ENCODE measurements at regions not wholly inside any gene's neighbourhood (a gene's known extent, or its start where the extent isn't known, plus 50 kb on each side); places are given as distances from the start of the nearest gene placed in this dataset.
"Not testable (repeated sequence)": the region's sequence is repeated elsewhere in the genome, so short reads cannot be mapped to it uniquely, and the experiment has no call there.

- no peak overlapping the region for H3K27ac ChIP-seq (ENCODE audit: low read depth in 1 of 3, low read length in 2 of 3)
- H3K4me1 ChIP-seq (ENCODE audit: control insufficient read depth in 3 of 3, insufficient read depth in 2 of 3, low read depth in 1 of 3, low read length in 2 of 3) = no peaks in the 10 kb centered on the region
- DNase-seq (no peak), FAIRE-seq (no peak)
- H3K9me3 ChIP-seq (ENCODE audit: control insufficient read depth in 2 of 2, insufficient read depth in 1 of 2, low read depth in 1 of 2, low read length in 1 of 2) = peaks cover 0 to 11% of the 10 kb centered on the region in 2 donors
- 74 to 96% (median 84%) methylated on average over 1 of the region's 1 CpG for WGBS, 3 donors
- no peak overlapping the region for H3K4me3 ChIP-seq (ENCODE audit: low read depth in 1 of 3, low read length in 3 of 3)
- no peaks in the 10 kb centered on the region for H3K27me3 ChIP-seq (ENCODE audit: control insufficient read depth in 3 of 3, insufficient read depth in 3 of 3, low read length in 3 of 3)
- no peaks in the 10 kb centered on the region for H3K36me3 ChIP-seq (ENCODE audit: control insufficient read depth in 3 of 3, insufficient read depth in 2 of 3, low read depth in 1 of 3, low read length in 3 of 3)
These were observed 77.5 kb upstream of the RIMS1 start for GRCh38 chr6:71808865-71809264.

- Histone ChIP-seq H3K27ac (ENCODE audit: low read depth in 1 of 3, low read length in 2 of 3) (no peak overlapping the region), H3K4me1 (ENCODE audit: control insufficient read depth in 3 of 3, insufficient read depth in 2 of 3, low read depth in 1 of 3, low read length in 2 of 3) (no peaks in the 10 kb centered on the region), H3K36me3 (ENCODE audit: control insufficient read depth in 3 of 3, insufficient read depth in 2 of 3, low read depth in 1 of 3, low read length in 3 of 3) (no peaks in the 10 kb centered on the region), H3K4me3 (ENCODE audit: low read depth in 1 of 3, low read length in 3 of 3) (no peak overlapping the region), H3K27me3 (ENCODE audit: control insufficient read depth in 3 of 3, insufficient read depth in 3 of 3, low read length in 3 of 3) (no peaks in the 10 kb centered on the region), H3K9me3 (ENCODE audit: control insufficient read depth in 2 of 2, insufficient read depth in 1 of 2, low read depth in 1 of 2, low read length in 1 of 2) (peaks cover 0 to 11% of the 10 kb centered on the region in 2 donors)
- DNase-seq = no peak
- no peak for FAIRE-seq
- 78 to 98% (median 88%) methylated on average over 1 of the region's 1 CpG for WGBS, 3 donors
These were observed 75.5 kb upstream of the RIMS1 start for GRCh38 chr6:71810880-71811279.

GRCh38 chr6:71822625-71823024, 63.7 kb upstream of the RIMS1 start:
- 85 to 98% (median 94%) methylated on average over 2 of the region's 2 CpGs for WGBS, 3 donors
- peaks cover 0 to 3% of the 10 kb centered on the region in 2 donors for H3K9me3 ChIP-seq (ENCODE audit: control insufficient read depth in 2 of 2, insufficient read depth in 1 of 2, low read depth in 1 of 2, low read length in 1 of 2)
- H3K36me3 ChIP-seq (ENCODE audit: control insufficient read depth in 3 of 3, insufficient read depth in 2 of 3, low read depth in 1 of 3, low read length in 3 of 3) = no peaks in the 10 kb centered on the region
- no peak overlapping the region for H3K27ac ChIP-seq (ENCODE audit: low read depth in 1 of 3, low read length in 2 of 3)
- FAIRE-seq (no peak), DNase-seq (no peak)
- H3K4me1 ChIP-seq (ENCODE audit: control insufficient read depth in 3 of 3, insufficient read depth in 2 of 3, low read depth in 1 of 3, low read length in 2 of 3) = no peaks in the 10 kb centered on the region
- no peaks in the 10 kb centered on the region for H3K27me3 ChIP-seq (ENCODE audit: control insufficient read depth in 3 of 3, insufficient read depth in 3 of 3, low read length in 3 of 3)
- H3K4me3 ChIP-seq (ENCODE audit: low read depth in 1 of 3, low read length in 3 of 3) = no peak overlapping the region

GRCh38 chr6:71832110-71832764, 54.1 kb upstream of the RIMS1 start:
- not testable (repeated sequence) for H3K27me3 ChIP-seq (ENCODE audit: control insufficient read depth in 3 of 3, insufficient read depth in 3 of 3, low read length in 3 of 3); DNase-seq; H3K36me3 ChIP-seq (ENCODE audit: control insufficient read depth in 3 of 3, insufficient read depth in 2 of 3, low read depth in 1 of 3, low read length in 3 of 3); H3K27ac ChIP-seq (ENCODE audit: low read depth in 1 of 3, low read length in 2 of 3); H3K9me3 ChIP-seq (ENCODE audit: control insufficient read depth in 2 of 2, insufficient read depth in 1 of 2, low read depth in 1 of 2, low read length in 1 of 2); FAIRE-seq; H3K4me3 ChIP-seq (ENCODE audit: low read depth in 1 of 3, low read length in 3 of 3); H3K4me1 ChIP-seq (ENCODE audit: control insufficient read depth in 3 of 3, insufficient read depth in 2 of 3, low read depth in 1 of 3, low read length in 2 of 3)
- WGBS, 3 donors = 88 to 93% (median 92%) methylated on average over 23 to 25 of the region's 25 CpGs
